ENCODE measurements at regions not wholly inside any gene's neighbourhood (a gene's known extent, or its start where the extent isn't known, plus 50 kb on each side); places are given as distances from the start of the nearest gene placed in this dataset.

DNA sequence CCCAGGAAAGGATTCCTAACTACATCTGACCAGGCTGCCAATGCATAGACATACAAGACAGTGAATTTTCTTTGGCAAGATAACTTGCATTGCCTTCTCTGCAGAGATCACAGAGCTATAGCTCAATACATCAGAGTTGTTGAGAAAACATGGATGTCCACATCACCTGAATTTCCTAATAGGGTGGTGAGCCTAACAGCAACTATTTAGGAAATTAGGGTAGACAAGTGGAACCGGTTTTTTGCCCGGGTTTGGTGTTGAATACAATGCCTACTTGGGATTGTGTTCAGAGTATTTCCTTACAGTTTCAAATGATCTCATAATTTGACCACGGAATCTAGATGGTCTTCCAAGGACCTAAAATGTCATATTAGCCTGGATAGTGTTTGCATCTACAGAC, 262.7 kb downstream of the KIF4B start:
- TF ChIP-seq, protein P1, sequence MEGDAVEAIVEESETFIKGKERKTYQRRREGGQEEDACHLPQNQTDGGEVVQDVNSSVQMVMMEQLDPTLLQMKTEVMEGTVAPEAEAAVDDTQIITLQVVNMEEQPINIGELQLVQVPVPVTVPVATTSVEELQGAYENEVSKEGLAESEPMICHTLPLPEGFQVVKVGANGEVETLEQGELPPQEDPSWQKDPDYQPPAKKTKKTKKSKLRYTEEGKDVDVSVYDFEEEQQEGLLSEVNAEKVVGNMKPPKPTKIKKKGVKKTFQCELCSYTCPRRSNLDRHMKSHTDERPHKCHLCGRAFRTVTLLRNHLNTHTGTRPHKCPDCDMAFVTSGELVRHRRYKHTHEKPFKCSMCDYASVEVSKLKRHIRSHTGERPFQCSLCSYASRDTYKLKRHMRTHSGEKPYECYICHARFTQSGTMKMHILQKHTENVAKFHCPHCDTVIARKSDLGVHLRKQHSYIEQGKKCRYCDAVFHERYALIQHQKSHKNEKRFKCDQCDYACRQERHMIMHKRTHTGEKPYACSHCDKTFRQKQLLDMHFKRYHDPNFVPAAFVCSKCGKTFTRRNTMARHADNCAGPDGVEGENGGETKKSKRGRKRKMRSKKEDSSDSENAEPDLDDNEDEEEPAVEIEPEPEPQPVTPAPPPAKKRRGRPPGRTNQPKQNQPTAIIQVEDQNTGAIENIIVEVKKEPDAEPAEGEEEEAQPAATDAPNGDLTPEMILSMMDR (IDR thresholded peaks at IDR 0.05) = no peak
- H3K27ac ChIP-seq = no peak overlapping the region
- no peak for DNase-seq (ENCODE audit: low spot score)
- H3K4me3 ChIP-seq = no peak overlapping the region

GRCh38 chr5:155278532-155278931, 265.0 kb downstream of the KIF4B start:
- no peak overlapping the region for H3K4me3 ChIP-seq
- no peak overlapping the region for H3K27ac ChIP-seq
- TF ChIP-seq, protein P1 (IDR thresholded peaks at IDR 0.05) = no peak
- no peak for DNase-seq (ENCODE audit: low spot score)

GRCh38 chr5:155282503-155283107, 269.1 kb downstream of the KIF4B start:
- no peak for DNase-seq (ENCODE audit: low spot score)

DNA sequence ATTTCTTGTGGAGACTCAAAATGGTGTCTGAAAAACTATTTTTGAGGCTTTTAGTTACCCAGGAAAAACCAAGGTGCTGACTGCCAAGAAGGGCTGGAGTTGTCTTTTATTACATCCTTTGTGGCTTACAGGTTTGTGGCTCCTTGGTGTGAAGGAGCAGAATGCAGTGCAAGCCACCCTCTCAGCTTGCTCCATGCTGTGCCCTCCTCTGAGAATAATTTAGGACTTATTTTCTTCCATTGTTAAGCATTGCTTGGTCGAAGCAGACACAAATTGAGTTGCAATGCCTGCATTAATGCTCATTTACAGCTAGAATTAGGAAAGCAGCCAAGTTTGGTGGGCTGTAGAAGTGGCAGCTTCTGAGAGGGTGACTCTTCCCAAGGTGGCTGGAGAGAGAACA, 272.2 kb downstream of the KIF4B start:
- no peak overlapping the region for H3K27ac ChIP-seq
- TF ChIP-seq, protein P1 (IDR thresholded peaks at IDR 0.05) = no peak
- DNase-seq (ENCODE audit: low spot score) = no peak
- no peak overlapping the region for H3K4me3 ChIP-seq

More at GRCh38 chr5:155282503-155283107, 269.1 kb downstream of the KIF4B start:
- H3K27ac ChIP-seq = no peak overlapping the region
- TF ChIP-seq, protein P1 (IDR thresholded peaks at IDR 0.05) = no peak
- H3K4me3 ChIP-seq = no peak overlapping the region

- TF ChIP-seq, protein P1 (IDR thresholded peaks at IDR 0.05) = no peak
- Histone ChIP-seq H3K4me3 (no peak overlapping the region), H3K27ac (no peak overlapping the region)
- DNase-seq (ENCODE audit: low spot score) = no peak
Measured at GRCh38 chr5:155290937-155291336, 277.4 kb downstream of the KIF4B start.

GRCh38 chr5:155293605-155294178, 280.1 kb downstream of the KIF4B start:
- no peak for DNase-seq (ENCODE audit: low spot score)
- H3K27ac ChIP-seq = no peak overlapping the region
- TF ChIP-seq, protein P1 (IDR thresholded peaks at IDR 0.05) = no peak
- H3K4me3 ChIP-seq = no peak overlapping the region

DNA sequence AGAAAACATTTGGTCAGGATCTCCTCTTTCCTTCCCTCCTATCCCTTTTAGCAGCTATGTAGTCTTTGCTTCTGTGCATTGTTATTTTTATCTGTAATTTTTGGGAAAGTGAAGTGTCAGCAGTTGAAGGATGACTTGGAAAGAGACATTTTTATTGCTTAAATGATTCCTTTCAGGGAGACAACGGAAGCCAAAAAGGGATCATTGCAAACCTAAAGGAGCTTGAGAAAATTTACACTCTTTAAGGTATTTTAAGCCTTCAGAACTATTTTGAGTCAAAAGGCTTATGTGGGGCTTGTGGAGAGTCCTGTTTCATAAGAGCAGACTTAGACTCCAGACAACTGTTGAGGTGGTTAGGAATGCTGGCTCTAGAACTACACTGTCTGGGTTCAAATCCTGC, 281.6 kb downstream of the KIF4B start:
- H3K4me3 ChIP-seq = no peak overlapping the region
- no peak overlapping the region for H3K27ac ChIP-seq
- TF ChIP-seq, protein P1 (IDR thresholded peaks at IDR 0.05) = no peak
- DNase-seq (ENCODE audit: low spot score) = no peak
